ENCODE measurements at regions not wholly inside any gene's neighbourhood (a gene's known extent, or its start where the extent isn't known, plus 50 kb on each side); places are given as distances from the start of the nearest gene placed in this dataset.

DNA sequence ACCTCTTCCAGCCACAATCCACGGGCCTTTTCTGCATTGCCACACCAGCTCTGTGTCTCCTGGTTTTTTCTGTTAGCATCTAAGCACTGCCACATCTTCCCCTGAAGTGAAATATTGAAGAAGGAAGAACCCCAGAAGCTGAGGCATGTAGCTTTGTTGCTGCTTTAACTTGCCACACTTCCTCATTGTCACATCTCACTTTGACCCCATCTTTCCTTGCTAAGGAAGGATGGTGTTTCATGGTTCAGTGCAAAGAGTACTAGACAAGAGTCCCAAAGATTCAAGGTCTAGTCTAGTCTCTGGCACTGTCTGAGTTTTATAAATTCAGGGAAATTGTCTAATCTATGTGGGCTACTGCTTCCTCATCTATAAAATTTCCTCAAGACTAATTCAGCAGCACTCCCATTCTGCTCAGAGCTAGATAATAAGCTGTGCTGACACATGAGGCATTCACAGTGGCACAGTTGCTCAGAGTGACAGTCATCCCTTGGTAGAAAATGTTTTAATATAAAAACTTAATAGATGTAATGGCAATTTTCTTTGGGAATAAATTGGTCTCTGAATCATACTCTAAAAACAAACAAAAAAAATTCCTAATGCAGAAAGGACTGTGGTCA lies 483.0 kb upstream of the ID2 start:
- TF ChIP-seq POLR2AphosphoS5 (IDR thresholded peaks at IDR 0.05) (no peak), POLR2A (IDR thresholded peaks at IDR 0.05) (no peak), EP300 (IDR thresholded peaks at IDR 0.05) (no peak), CTCF (IDR thresholded peaks at IDR 0.05) (no peak)
- 65 to 88% (median 74%) methylated on average over 1 of the region's 1 CpG for WGBS, 5 donors
- Histone ChIP-seq H3K27me3 (no peaks in the 10 kb centered on the region), H3K36me3 (no peaks in the 10 kb centered on the region), H3K27ac (no peak overlapping the region), H3K4me3 (no peak overlapping the region), H3K9me3 (no peaks in the 10 kb centered on the region), H3K4me1 (peaks cover 0 to 2% (median 0%) of the 10 kb centered on the region in 4 donors)
- intact Hi-C loops (cut with DNase I; ENCODE audit: low total_unique reads): no loop called here
- DNase-seq: no peak

DNA sequence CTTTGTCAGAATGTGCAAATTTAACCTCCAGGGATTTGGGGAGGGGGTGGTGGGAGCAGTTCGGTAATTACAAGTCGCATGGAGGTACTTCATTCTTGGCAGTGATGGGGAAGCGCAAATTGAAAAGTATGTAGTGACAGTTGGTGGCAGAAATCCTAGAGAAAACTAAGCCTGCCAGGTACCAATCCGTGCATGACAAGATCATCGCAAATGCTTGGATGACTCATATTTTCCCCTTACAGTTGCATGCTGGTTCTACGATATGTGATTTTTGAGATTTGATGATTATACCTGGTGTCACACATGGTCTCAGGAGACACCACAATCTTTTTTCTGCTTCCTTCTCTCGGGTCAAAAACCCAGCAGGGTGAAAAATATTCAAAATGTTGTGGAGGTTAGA lies 479.7 kb upstream of the ID2 start:
- TF ChIP-seq POLR2AphosphoS5 (IDR thresholded peaks at IDR 0.05): no peak
- TF ChIP-seq CTCF (IDR thresholded peaks at IDR 0.05): no peak
- TF ChIP-seq EP300 (IDR thresholded peaks at IDR 0.05): no peak
- no peak for TF ChIP-seq POLR2A (IDR thresholded peaks at IDR 0.05)
- no peaks in the 10 kb centered on the region for H3K4me1 ChIP-seq
- peaks cover 0 to 8% (median 3%) of the 10 kb centered on the region in 4 donors for H3K9me3 ChIP-seq
- intact Hi-C loops (cut with DNase I; ENCODE audit: low total_unique reads): no loop called here
- 72 to 81% (median 75%) methylated on average over 7 of the region's 7 CpGs for WGBS, 5 donors
- no peaks in the 10 kb centered on the region for H3K36me3 ChIP-seq
- no peak for DNase-seq
- no peak overlapping the region for H3K27ac ChIP-seq
- no peak overlapping the region for H3K4me3 ChIP-seq
- no peaks in the 10 kb centered on the region for H3K27me3 ChIP-seq

- H3K4me3 ChIP-seq: no peak overlapping the region
- DNase-seq: no peak
- TF ChIP-seq POLR2A (IDR thresholded peaks at IDR 0.05) (no peak), EP300 (IDR thresholded peaks at IDR 0.05) (no peak), CTCF (IDR thresholded peaks at IDR 0.05) (no peak), POLR2AphosphoS5 (IDR thresholded peaks at IDR 0.05) (no peak)
- H3K9me3 ChIP-seq: peaks cover 5 to 18% (median 10%) of the 10 kb centered on the region in 4 donors
- no peaks in the 10 kb centered on the region for H3K4me1 ChIP-seq
- H3K36me3 ChIP-seq: no peaks in the 10 kb centered on the region
- H3K27me3 ChIP-seq: no peaks in the 10 kb centered on the region
- no peak overlapping the region for H3K27ac ChIP-seq
- intact Hi-C loops (cut with DNase I; ENCODE audit: low total_unique reads): no loop called here
- 75 to 85% (median 82%) methylated on average over 18 of the region's 18 CpGs for WGBS, 5 donors
Observed at GRCh38 chr2:8203364-8203763, 478.5 kb upstream of the ID2 start.

DNA sequence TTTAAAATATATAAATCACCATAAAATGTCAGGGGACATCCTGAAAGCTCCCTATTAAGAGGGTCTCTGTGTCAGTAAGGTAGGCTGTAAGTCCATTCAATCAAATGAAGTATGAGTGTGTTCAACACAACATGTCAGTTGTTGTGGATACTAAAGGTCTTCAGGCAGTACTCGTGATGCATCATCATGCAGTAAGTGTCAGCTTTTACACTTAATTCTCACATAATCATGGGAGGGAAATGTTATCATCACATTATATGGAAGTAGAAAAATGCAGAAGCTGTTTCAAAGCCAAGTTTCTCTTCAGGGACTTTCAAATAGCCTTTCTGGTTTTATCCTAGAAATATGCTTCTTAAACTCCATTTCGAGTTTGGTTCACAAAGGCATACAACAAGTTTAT lies 477.1 kb upstream of the ID2 start:
- TF ChIP-seq POLR2AphosphoS5 (IDR thresholded peaks at IDR 0.05): no peak
- TF ChIP-seq CTCF (IDR thresholded peaks at IDR 0.05): no peak
- no peak for TF ChIP-seq EP300 (IDR thresholded peaks at IDR 0.05)
- no peak for DNase-seq
- H3K4me1 ChIP-seq: no peaks in the 10 kb centered on the region
- no peaks in the 10 kb centered on the region for H3K36me3 ChIP-seq
- H3K4me3 ChIP-seq: no peak overlapping the region
- WGBS, 5 donors: 69 to 82% (median 80%) methylated on average over 2 of the region's 2 CpGs
- H3K27me3 ChIP-seq: no peaks in the 10 kb centered on the region
- peaks cover 5 to 20% (median 12%) of the 10 kb centered on the region in 4 donors for H3K9me3 ChIP-seq
- intact Hi-C loops (cut with DNase I; ENCODE audit: low total_unique reads): no loop called here
- no peak overlapping the region for H3K27ac ChIP-seq
